ENCODE measurements at regions not wholly inside any gene's neighbourhood (a gene's known extent, or its start where the extent isn't known, plus 50 kb on each side); places are given as distances from the start of the nearest gene placed in this dataset.

- no peak for TF ChIP-seq CTCF (IDR thresholded peaks at IDR 0.05; ENCODE audit: insufficient read depth, low read length, poor library complexity, severe bottlenecking)
- no peak for DNase-seq (ENCODE audit: low read depth)
- Histone ChIP-seq H3K36me3 (ENCODE audit: control insufficient read depth, insufficient read depth, low read length) (no peaks in the 10 kb centered on the region), H3K4me3 (ENCODE audit: low read depth, low read length) (no peak overlapping the region), H3K27me3 (ENCODE audit: control insufficient read depth, insufficient read depth, low read length) (no peaks in the 10 kb centered on the region)
Measured at GRCh38 chr2:12402440-12403139, 314.1 kb upstream of the TRIB2 start.

GRCh38 chr2:12404497-12404896, 312.2 kb upstream of the TRIB2 start:
- no peaks in the 10 kb centered on the region for H3K36me3 ChIP-seq (ENCODE audit: control insufficient read depth, insufficient read depth, low read length)
- no peak for DNase-seq (ENCODE audit: low read depth)
- H3K27me3 ChIP-seq (ENCODE audit: control insufficient read depth, insufficient read depth, low read length), result no peaks in the 10 kb centered on the region
- no peak for TF ChIP-seq CTCF (IDR thresholded peaks at IDR 0.05; ENCODE audit: insufficient read depth, low read length, poor library complexity, severe bottlenecking)
- H3K4me3 ChIP-seq (ENCODE audit: low read depth, low read length), result no peak overlapping the region

- no peaks in the 10 kb centered on the region for H3K27me3 ChIP-seq (ENCODE audit: control insufficient read depth, insufficient read depth, low read length)
- no peaks in the 10 kb centered on the region for H3K36me3 ChIP-seq (ENCODE audit: control insufficient read depth, insufficient read depth, low read length)
- no peak for DNase-seq (ENCODE audit: low read depth)
- H3K4me3 ChIP-seq (ENCODE audit: low read depth, low read length), result no peak overlapping the region
- TF ChIP-seq CTCF (IDR thresholded peaks at IDR 0.05; ENCODE audit: insufficient read depth, low read length, poor library complexity, severe bottlenecking), result no peak
Measured at GRCh38 chr2:12407160-12407559, 309.6 kb upstream of the TRIB2 start.

GRCh38 chr2:12412898-12413305, 303.8 kb upstream of the TRIB2 start:
- no peaks in the 10 kb centered on the region for H3K27me3 ChIP-seq (ENCODE audit: control insufficient read depth, insufficient read depth, low read length)
- H3K4me3 ChIP-seq (ENCODE audit: low read depth, low read length), result no peak overlapping the region
- no peaks in the 10 kb centered on the region for H3K36me3 ChIP-seq (ENCODE audit: control insufficient read depth, insufficient read depth, low read length)
- DNase-seq (ENCODE audit: low read depth), result no peak
- no peak for TF ChIP-seq CTCF (IDR thresholded peaks at IDR 0.05; ENCODE audit: insufficient read depth, low read length, poor library complexity, severe bottlenecking)

GRCh38 chr2:12415536-12415935, 301.2 kb upstream of the TRIB2 start:
- Histone ChIP-seq H3K36me3 (ENCODE audit: control insufficient read depth, insufficient read depth, low read length) (no peaks in the 10 kb centered on the region), H3K27me3 (ENCODE audit: control insufficient read depth, insufficient read depth, low read length) (no peaks in the 10 kb centered on the region), H3K4me3 (ENCODE audit: low read depth, low read length) (no peak overlapping the region)
- no peak for TF ChIP-seq CTCF (IDR thresholded peaks at IDR 0.05; ENCODE audit: insufficient read depth, low read length, poor library complexity, severe bottlenecking)
- DNase-seq (ENCODE audit: low read depth), result no peak

GRCh38 chr2:12416600-12416999, 300.1 kb upstream of the TRIB2 start:
- Histone ChIP-seq H3K27me3 (ENCODE audit: control insufficient read depth, insufficient read depth, low read length) (no peaks in the 10 kb centered on the region), H3K4me3 (ENCODE audit: low read depth, low read length) (no peak overlapping the region), H3K36me3 (ENCODE audit: control insufficient read depth, insufficient read depth, low read length) (no peaks in the 10 kb centered on the region)
- TF ChIP-seq CTCF (IDR thresholded peaks at IDR 0.05; ENCODE audit: insufficient read depth, low read length, poor library complexity, severe bottlenecking), result peak; percentile 41
- no peak for DNase-seq (ENCODE audit: low read depth)
